ENCODE measurements at regions not wholly inside any gene's neighbourhood (a gene's known extent, or its start where the extent isn't known, plus 50 kb on each side); places are given as distances from the start of the nearest gene placed in this dataset.

DNA sequence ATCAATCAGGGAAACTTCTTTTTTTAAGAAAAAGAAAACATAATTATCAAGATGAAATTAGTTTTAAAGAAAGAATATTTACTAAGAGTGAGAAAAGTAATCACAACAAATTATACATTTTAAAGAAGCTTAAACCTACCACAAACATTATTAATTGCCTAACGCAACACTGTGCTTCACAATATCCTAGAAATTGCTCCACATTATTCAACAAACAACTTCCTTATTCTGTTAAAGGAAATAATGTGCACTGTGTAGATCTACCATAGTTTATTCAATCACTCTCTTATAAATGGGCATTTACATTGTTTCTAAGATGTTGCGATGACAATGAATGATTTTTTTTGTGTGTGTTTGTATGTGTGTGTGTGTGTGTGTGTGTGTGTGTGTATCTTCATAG, 525.9 kb upstream of the KCNMB2 start:
- ATAC-seq (ENCODE audit: low read depth) = no peak

DNA sequence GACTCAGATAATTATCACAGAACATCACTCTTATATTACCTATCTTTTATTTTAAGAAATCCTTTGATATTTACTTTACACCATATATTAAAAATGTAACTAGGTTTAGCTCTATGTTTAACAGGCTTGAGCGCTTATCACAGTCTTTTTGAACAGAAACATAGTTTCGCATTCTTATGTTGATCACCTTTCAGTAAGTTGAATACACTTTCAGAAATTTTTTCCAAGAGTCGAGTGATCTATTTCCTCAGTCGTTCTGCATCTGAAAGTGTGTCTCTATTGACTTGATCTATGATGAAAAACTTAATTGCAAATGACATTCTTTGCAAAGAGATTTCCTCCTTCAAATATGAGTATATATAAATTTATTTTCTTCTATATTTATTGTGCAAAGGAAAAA, 516.6 kb upstream of the KCNMB2 start:
- WGBS (ENCODE audit: insufficient coverage) = 100% methylated on average over 2 of the region's 4 CpGs
- intact Hi-C loops (cut with micrococcal nuclease) = no loop called here

More for the DNA sequence above, 525.9 kb upstream of the KCNMB2 start:
- intact Hi-C loops (cut with micrococcal nuclease) = no loop called here
- Mint-ChIP-seq H3K4me1 (no peaks in the 10 kb centered on the region), H3K27ac (no peak overlapping the region), H3K4me3 (no peak overlapping the region), H3K27me3 (no peaks in the 10 kb centered on the region), H3K9me3 (ENCODE audit: insufficient read depth) (no peaks in the 10 kb centered on the region)
- no peak overlapping the region for H3K9ac ChIP-seq (ENCODE audit: low read length)
- TF ChIP-seq EZH2 (IDR thresholded peaks at IDR 0.05; ENCODE audit: borderline replicate concordance, insufficient read depth, low read depth, low read length, poor library complexity, severe bottlenecking) = no peak
- TF ChIP-seq, protein P1, sequence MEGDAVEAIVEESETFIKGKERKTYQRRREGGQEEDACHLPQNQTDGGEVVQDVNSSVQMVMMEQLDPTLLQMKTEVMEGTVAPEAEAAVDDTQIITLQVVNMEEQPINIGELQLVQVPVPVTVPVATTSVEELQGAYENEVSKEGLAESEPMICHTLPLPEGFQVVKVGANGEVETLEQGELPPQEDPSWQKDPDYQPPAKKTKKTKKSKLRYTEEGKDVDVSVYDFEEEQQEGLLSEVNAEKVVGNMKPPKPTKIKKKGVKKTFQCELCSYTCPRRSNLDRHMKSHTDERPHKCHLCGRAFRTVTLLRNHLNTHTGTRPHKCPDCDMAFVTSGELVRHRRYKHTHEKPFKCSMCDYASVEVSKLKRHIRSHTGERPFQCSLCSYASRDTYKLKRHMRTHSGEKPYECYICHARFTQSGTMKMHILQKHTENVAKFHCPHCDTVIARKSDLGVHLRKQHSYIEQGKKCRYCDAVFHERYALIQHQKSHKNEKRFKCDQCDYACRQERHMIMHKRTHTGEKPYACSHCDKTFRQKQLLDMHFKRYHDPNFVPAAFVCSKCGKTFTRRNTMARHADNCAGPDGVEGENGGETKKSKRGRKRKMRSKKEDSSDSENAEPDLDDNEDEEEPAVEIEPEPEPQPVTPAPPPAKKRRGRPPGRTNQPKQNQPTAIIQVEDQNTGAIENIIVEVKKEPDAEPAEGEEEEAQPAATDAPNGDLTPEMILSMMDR (IDR thresholded peaks at IDR 0.05) = no peak
- no peaks in the 10 kb centered on the region for H3K4me1 ChIP-seq (ENCODE audit: control insufficient read depth in 2 of 2, insufficient read depth in 2 of 2, low read length in 2 of 2)
- ChIA-PET CTCF (no interaction called here), POLR2A (no interaction called here)
- no peak overlapping the region for H3K4me2 ChIP-seq (replicated peaks; ENCODE audit: low read depth, low read length, poor library complexity, severe bottlenecking)
- no CpG with 5 or more reads among the region's 2 CpGs for WGBS (ENCODE audit: insufficient coverage)
- H3K27ac ChIP-seq (ENCODE audit: low read length in 2 of 2) = no peak overlapping the region
- no peaks in the 10 kb centered on the region for H3K9me3 ChIP-seq (ENCODE audit: control extremely low read depth in 1 of 3, control insufficient read depth in 2 of 3, insufficient read depth in 1 of 3, low read length in 2 of 3)
- H3K4me3 ChIP-seq (ENCODE audit: control extremely low read depth in 1 of 5, extremely low read depth in 1 of 5, insufficient read depth in 1 of 5, low read depth in 2 of 5, low read length in 4 of 5) = no peak overlapping the region
- H3K27me3 ChIP-seq (replicated peaks in 1 of 4; ENCODE audit: control extremely low read depth in 1 of 4, control insufficient read depth in 3 of 4, insufficient read depth in 4 of 4, low read length in 3 of 4) = no peaks in the 10 kb centered on the region
- H3K79me2 ChIP-seq (ENCODE audit: control insufficient read depth, insufficient read depth, low read length) = no peaks in the 10 kb centered on the region
- no peak for DNase-seq
- H4K20me1 ChIP-seq (ENCODE audit: control insufficient read depth, insufficient read depth, low read length, poor library complexity, severe bottlenecking) = no peaks in the 10 kb centered on the region
- H2AFZ ChIP-seq (ENCODE audit: insufficient read depth, low read depth, low read length, poor library complexity, severe bottlenecking) = no peak overlapping the region
- no peaks in the 10 kb centered on the region for H3K36me3 ChIP-seq (replicated peaks in 1 of 2; ENCODE audit: control extremely low read depth in 1 of 2, control insufficient read depth in 1 of 2, extremely low read depth in 1 of 2, insufficient read depth in 2 of 2, low read length in 1 of 2)

More for the DNA sequence above, 516.6 kb upstream of the KCNMB2 start:
- ATAC-seq (ENCODE audit: low read depth) = no peak
- H3K27ac Mint-ChIP-seq = no peak overlapping the region
- H3K4me2 ChIP-seq (replicated peaks; ENCODE audit: low read depth, low read length, poor library complexity, severe bottlenecking) = no peak overlapping the region
- H2AFZ ChIP-seq (ENCODE audit: insufficient read depth, low read depth, low read length, poor library complexity, severe bottlenecking) = no peak overlapping the region
- H3K27ac ChIP-seq (ENCODE audit: low read length in 2 of 2) = no peak overlapping the region
- H3K27me3 ChIP-seq (replicated peaks in 1 of 4; ENCODE audit: control extremely low read depth in 1 of 4, control insufficient read depth in 3 of 4, insufficient read depth in 4 of 4, low read length in 3 of 4) = no peaks in the 10 kb centered on the region
- no peak overlapping the region for H3K9ac ChIP-seq (ENCODE audit: low read length)
- POLR2A ChIA-PET = no interaction called here
- no peak overlapping the region for H3K4me3 ChIP-seq (ENCODE audit: control extremely low read depth in 1 of 5, extremely low read depth in 1 of 5, insufficient read depth in 1 of 5, low read depth in 2 of 5, low read length in 4 of 5)
- H3K4me1 Mint-ChIP-seq = no peaks in the 10 kb centered on the region
- no peak overlapping the region for H3K4me3 Mint-ChIP-seq
- H3K36me3 ChIP-seq (replicated peaks in 1 of 2; ENCODE audit: control extremely low read depth in 1 of 2, control insufficient read depth in 1 of 2, extremely low read depth in 1 of 2, insufficient read depth in 2 of 2, low read length in 1 of 2) = no peaks in the 10 kb centered on the region
- CTCF ChIA-PET = no interaction called here
- H4K20me1 ChIP-seq (ENCODE audit: control insufficient read depth, insufficient read depth, low read length, poor library complexity, severe bottlenecking) = no peaks in the 10 kb centered on the region
- no peak for DNase-seq
- H3K4me1 ChIP-seq (ENCODE audit: control insufficient read depth in 2 of 2, insufficient read depth in 2 of 2, low read length in 2 of 2) = no peaks in the 10 kb centered on the region
- peaks cover 6% of the 10 kb centered on the region for H3K27me3 Mint-ChIP-seq
- H3K9me3 Mint-ChIP-seq (ENCODE audit: insufficient read depth) = no peaks in the 10 kb centered on the region
- TF ChIP-seq, protein P1 (IDR thresholded peaks at IDR 0.05) = no peak
- TF ChIP-seq EZH2 (IDR thresholded peaks at IDR 0.05; ENCODE audit: borderline replicate concordance, insufficient read depth, low read depth, low read length, poor library complexity, severe bottlenecking) = no peak
- no peaks in the 10 kb centered on the region for H3K79me2 ChIP-seq (ENCODE audit: control insufficient read depth, insufficient read depth, low read length)
- H3K9me3 ChIP-seq (ENCODE audit: control extremely low read depth in 1 of 3, control insufficient read depth in 2 of 3, insufficient read depth in 1 of 3, low read length in 2 of 3) = no peaks in the 10 kb centered on the region
